ENCODE measurements at regions not wholly inside any gene's neighbourhood (a gene's known extent, or its start where the extent isn't known, plus 50 kb on each side); places are given as distances from the start of the nearest gene placed in this dataset.

DNA sequence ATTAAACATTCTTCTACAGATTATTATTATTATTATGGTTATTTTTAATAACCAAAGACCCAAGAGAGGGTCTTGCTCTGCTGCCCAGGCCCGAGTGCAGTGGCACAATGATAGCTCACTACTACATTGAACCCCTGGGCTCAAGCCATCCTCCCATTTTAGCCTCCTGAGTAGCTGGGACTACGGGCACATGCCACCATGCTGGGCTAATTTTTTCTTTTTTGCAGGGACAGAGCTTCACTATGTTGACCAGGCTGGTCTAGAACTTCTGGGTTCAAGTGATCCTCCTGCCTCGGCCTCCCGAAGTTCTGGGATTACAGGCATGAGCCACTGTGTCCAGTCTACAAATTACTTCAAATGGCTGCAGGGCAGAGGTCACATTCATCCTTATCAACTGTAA, 179.8 kb downstream of the KCNRG start:
- DNase-seq (ENCODE audit: low read depth) = no peak

DNA sequence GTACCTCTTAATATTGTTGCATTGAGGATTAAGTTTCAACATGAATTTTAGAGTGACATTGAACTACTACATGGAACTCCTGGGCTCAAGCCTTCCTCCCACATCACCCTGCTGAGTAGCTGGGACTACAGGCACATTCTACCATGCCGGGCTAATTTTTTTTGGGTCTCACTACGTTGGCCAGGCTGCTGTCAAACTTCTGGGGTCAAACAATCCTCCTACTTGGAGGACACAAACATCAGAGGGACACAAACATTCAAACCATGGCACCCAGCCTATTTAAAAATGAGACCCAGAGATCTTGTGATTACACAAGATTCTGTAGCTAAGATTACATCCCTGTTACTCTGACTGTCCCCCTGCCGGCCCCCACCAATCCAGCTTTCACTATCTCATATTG, 180.9 kb downstream of the KCNRG start:
- DNase-seq (ENCODE audit: low read depth) = no peak

DNA sequence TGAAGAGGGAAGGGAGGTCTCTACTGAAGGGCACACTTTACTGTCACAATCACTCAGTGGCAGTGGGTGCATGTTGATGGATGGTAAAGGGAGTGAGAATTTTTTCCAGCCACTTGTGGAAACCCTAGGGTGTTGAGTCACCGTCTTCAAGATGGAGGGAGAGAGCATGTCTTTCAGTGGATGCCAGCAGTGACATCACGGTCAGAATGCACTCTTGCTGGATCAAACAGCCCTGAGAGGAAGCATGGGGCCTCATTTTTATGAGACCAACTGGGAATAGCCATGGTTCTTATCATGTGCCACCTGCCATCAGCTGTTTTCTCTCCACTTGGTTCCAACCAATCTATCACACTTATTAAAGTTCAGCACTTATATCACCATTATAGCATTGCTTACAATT, 182.5 kb downstream of the KCNRG start:
- DNase-seq (ENCODE audit: low read depth) = peak; percentile 46

DNA sequence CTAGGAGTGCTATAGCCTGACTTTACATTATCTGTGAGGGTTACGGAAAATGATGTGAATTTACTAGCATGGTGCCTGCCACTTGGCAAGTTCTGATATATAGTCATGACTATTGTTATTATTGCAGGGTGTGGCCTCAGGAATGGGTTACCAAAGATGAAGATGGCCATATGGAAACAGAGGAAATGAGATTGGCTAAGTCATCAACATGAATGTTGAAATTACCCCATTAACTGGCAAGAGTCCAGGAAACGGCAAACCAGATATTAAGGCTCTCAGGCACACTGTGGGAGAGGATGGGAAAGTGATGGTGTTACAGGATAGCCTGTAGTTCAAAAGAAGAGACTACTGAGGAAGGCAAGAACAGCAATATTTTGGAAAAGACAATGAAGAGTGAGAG, 183.3 kb downstream of the KCNRG start:
- DNase-seq (ENCODE audit: low read depth) = peak; percentile 61

DNA sequence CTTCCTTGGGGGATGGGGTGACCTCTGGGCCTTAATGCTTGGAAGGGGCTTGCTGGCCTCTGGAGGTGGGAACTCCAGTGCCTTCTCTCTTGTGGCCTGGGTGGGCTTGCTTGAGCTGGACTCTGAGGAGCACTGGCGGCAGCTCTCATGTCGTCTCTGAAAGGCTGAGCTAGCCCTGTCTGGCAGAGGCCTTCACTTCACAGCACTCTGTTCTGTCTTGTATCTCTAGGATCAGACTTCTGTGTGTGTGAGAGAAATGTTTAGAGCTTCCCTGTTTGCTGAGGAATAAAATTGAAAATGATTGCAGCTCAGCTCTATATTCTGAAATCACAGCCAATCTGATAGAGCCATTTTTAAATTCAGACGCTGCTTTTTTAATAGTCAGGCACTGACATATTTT, 185.3 kb downstream of the KCNRG start:
- no peak for DNase-seq (ENCODE audit: low read depth)

DNA sequence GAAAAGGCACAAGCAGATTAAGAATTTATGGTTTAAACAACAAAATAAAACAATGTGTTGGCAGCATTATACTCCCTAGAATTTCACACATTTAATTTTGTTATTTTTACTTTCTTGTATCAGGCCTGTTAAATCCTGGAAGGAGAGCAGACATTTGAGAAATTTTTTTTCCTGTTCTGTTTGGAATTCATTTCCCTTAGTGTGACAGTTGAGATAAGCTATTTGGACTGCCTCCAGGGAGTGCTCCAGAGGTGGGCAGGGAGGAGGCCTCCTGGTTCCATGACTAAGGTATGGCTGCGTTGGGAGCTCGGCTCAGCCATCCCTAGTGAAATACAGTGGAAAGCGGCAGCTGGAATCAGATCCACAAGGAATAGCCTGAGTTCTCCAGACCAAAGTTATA, 185.7 kb downstream of the KCNRG start:
- no peak for DNase-seq (ENCODE audit: low read depth)

DNA sequence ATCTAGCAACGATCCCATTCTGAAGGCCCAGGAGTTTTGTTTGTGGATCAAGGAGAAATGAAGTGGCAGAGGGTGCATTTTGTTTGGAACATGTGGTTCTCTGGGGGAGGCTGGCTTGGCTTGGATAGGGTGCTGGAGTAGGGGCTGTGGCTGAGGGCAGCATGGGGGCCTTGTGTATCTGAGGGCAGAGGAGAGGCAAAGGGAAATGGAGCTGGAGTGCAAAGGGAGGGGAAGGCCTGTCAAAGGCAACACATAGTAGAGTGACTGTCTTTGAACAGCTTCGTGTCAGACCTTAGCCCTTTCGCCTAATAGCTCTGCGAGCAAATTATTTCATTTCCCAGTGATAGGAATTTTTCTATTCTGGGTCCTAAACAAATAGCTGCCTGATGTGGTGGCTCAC, 187.2 kb downstream of the KCNRG start:
- DNase-seq (ENCODE audit: low read depth) = no peak

DNA sequence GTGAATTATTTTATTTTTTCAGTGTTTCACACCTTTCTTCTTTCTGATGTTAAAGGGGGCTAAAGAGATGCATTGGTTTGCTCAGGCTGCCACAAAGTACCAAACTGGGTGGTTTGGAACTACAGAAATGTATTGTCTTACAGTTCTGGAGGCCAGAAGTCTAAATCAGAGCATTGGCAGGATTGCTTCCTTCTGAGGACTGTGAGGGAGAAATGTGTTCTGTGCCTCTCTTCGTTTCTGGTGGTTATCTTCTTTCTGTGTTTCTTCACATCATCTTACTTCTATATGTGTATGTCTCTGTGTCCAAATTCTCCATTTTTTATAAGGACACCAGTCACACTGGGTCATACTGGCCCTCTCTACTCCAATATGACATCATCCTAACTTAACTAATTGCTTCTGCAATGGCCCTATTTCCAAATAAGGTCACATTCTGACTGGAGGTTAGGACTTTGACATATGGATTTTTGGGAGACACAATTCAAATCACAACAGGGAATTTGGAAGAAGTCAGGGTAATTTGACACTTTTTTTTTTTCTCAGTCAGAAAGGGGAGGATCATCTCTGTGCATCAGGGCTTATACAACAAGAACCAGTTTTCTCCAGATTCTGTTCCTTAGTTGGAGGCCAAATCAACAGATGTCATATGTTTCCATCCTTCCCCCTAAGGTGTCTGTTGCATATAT, 188.2 kb downstream of the KCNRG start:
- no peak for DNase-seq (ENCODE audit: low read depth)

DNA sequence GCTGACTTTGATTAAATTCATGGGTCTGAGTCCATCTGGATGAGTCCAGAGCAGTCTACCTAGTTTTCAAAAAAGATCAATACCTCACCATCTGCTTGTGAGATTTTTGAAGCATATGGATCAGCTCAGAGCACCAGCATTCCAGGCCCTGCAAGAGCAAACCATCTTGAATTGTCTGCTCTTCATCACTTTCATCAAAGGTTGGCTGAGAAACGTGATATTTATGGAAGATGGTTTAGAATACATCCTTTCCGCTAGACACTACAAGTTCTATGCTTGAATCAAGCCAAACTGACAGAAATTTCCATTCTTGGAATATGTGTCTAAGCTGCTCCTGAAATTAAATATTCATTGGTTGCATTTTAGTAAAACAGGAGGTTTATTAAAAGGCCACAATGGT, 190.3 kb downstream of the KCNRG start:
- DNase-seq (ENCODE audit: low read depth) = no peak

DNA sequence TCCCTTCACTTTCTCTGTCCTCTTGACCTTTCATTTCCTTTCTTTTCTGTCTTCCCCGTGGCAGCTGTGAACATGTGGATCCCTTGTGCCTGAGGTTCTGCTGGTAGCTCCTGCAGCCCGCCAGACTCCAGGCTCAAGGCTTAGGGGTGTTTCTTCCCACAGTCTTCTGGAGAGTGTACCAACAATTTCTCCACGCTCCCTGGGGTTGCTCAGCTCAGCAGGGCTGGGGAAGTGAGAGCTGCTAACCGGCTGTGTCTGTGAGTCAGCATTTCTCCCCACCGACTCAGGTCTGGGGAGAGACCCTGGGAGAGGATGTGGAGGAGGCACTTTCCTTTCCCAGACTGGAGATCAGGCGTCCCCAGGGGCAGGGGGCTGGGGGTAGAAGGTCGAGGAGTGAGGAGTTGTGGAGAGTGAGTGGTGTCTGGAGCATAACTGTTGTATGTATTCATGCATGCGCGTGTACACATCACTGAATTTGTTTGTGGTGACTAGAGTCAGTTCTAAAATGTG, 193.6 kb downstream of the KCNRG start:
- DNase-seq (ENCODE audit: low read depth) = peak; percentile 88

DNA sequence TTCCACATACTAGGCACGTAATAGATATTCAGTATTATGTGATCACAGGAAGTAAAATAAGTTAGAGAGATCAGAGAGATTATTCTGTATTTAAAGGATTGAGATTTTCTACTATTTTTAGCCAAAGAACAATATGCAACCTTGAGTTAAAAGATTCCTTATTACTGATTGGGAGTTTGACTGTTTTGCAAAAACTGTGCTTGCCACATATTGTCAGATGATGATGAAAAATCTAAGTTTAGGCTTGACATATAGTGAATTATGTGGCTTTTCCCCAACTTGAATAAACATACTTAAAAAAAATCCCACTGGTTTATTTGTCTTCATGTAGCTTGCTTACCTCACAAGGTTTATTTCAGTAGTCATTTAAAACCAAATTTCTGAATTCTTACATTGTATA, 194.4 kb downstream of the KCNRG start:
- no peak for DNase-seq (ENCODE audit: low read depth)

DNA sequence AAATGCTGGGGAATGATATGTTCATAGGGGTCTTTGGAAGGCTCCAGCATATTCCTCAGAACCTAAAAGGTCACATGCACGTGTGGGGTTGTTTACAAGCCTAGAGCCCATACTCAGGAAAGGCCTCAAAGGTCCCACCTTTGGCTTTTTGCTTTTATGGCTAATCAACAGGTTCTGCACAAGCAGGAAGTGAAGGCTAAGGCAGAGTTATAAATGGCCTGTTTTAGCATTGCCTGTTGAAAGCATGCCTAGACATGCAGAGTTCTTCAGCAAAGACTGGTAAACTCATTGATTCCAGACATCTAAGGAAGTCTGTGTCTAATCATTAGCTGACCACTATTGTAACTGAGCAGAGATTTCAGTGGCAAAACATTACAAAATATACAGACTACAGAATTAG, 198.3 kb downstream of the KCNRG start:
- DNase-seq (ENCODE audit: low read depth) = no peak

DNA sequence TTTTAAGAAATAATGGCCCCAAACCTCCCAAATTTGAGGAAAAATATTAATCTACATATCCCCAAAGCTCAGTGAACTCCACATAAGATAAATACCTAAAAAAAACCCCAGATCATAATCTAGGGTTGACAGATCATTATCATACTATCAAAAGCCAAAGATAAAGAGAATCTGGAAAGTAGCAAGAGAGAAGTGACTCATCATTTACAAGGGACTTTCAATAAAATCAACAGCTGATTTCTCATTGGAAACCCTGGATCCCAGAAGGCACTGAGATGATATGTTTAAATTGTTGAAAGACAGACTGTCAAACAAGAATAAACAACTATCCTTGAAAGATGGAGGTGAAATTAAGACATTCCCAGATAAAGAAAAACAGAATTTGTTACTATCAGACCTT, 199.3 kb downstream of the KCNRG start:
- DNase-seq (ENCODE audit: low read depth) = no peak

DNA sequence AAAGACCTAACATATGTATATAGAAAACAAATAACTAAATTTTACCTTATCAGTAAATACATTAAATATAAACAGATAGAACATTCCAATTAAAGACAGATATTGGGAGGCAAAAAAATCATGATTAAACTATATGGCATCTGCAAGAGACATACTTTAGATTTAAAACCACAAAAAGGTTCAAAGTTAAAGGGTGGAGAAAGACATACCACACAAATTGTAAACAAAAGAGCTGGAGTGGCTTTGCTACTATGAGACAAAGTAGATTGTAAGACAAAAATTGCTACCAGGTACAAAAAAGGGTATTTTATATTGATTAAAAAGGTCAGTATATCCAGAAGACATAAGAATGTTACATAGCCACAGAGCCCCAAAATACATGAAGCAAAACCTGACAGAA, 200.2 kb downstream of the KCNRG start:
- no peak for DNase-seq (ENCODE audit: low read depth)

DNA sequence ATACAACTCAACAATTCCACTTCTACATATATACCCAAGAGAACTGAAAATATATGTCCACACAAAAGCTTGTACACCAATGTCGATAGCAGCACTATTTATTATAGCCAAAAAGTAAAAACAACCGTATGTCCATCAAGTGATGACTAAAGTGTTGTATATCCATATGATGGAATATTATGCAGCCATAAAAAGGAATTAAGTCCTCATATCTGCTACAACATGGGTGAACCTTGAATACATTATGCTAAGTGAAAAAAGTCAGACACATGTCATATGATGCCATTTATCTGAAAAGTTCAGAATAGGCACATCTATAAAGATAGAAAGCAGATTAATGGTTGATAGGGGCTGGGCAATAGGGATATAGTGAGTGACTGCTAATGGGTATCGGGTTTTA, 204.5 kb downstream of the KCNRG start:
- DNase-seq (ENCODE audit: low read depth) = no peak

DNA sequence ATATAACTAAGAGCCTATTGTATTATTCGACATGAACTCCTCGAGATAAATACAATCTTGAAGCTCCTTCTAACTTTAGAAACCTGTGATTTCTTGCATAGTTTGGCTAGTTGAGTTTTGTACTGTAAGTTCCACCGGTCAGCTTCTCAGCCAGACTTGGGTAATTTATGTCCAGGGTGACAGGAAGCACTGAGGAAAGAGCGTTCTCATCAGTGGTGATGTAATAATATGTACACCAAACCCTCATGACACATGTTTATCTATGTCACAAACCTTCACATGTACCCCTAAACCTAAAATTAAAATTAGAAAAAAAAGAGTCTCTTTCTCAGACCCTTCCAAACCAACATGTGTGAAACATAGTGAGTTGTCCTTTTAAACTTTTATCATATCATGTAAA, 205.7 kb downstream of the KCNRG start:
- DNase-seq (ENCODE audit: low read depth) = no peak

DNA sequence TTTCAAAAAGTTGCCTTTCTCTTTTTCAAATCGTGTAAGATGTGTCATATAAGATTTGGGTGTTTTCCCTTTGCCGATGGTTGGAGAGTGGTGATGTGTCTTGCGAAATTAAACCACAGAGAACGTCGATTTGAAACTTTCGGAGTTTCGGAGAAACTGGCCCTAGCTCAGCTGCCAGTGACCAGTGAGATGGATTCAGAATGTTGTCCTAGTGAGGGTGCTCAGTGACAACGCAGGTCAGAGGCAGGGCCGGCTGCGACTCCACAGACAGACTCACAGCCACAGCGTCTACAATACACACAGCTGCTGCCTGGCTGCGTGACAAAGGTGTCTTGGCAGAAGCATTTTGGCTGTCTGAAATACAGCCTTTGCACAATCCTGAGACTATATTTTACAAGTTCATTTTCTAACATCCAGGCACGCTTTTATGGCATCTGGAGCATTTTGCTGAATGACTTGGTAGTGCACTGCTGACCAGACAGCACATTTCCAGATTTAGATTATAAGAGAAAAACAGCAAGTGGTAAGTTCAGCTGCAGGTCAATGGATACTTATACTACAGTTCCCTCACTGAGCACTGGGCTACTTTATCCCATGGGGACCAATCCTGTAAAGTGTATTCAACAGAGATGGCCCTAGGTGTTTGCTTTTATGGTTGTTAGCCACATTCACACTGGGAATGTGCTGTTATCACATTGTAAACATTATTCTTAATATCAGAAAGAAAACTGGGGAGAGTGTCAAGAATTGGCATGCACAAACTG, 207.5 kb downstream of the KCNRG start:
- DNase-seq (ENCODE audit: low read depth) = peak; percentile 94

DNA sequence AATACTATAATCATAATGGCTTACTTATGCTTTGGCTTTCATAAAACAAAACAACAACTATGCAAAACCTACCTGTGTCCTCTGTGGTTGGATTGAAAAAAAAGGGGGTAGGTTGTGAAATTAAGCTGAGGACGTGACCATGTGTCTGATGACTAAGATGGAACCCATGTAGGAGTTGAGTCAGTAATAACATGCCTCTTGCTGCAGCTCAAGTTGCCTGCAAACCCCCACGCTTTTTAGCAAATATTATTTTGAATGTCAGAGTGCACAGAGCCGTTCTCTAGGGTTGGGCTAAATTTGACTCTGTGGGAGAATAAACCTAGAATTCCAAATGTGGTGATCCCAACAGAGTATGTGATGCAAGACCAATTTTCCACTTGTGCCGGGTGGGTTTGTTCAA, 209.3 kb downstream of the KCNRG start:
- peak; percentile 79 for DNase-seq (ENCODE audit: low read depth)

DNA sequence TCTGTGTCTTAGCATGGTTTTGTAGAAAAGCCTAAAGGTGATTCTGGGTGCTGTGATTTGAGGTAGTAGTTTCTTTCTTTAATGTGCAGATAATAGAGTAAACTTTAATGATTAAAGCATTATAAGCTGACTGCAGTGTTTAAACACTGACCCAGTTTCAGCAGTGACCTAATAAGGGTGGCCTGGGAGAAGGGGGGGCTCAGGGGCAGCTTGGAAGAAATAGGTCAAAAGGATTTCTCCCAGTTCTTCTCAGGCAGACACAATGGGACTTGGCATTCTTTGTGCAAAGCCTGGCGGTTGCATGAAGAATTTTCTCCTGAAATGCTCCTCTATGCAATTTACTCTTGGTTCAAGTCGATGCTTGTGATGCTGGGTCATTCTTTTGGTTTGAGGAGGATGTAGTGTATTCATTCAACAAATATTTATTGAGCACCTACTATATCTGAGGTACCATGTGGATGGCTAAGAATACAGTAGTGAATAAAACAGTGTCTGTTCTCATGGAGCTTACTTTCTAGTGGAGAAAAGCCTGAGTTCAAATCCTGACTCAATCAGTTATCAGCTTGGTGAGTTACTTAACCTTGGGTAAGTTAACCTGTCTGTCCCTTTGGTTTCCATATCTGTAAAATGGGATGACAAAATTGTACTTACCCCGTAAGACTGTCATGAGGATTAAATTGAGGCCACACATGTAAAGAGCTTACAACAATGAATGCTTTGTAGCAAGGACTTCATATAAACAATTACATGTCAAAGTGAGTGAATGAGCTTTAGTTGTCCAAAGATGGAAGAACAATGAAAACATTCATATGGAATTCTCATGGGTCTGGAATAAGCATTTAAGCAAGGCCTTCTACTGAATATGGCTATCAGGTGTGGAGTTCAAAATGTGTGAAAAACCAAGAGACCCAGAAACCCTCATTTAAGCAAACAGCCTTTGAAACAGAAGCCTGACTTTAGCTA, 210.2 kb downstream of the KCNRG start:
- DNase-seq (ENCODE audit: low read depth) = no peak

DNA sequence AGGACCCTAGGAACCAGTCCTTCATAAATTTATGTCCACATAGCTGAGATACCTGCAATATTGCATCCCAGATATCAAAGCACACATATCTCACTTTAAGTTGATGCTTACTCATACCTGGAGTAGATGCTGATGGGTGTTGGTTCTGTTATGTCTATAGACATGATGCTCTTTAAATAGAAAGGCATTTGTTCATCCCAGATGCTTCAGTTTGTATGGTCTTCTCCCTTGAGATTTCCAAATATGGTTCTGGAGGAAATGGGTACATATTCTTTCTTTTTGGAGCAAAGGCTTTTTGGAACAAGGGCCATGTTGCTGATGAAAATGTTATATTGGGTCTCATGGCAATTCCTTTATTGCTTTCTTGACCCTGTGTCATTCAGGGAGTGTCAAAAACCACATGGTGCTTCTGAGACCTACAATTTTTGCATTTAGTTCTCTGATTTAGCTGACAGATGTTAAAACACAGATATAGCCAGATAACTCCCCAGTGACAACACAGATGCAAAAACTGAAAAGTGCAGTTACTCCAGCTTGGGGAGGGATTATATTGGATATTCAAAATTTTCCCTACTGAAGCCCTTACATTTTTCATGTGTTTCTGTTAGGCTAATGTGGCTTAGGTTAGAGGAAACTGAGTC, 211.4 kb downstream of the KCNRG start:
- DNase-seq (ENCODE audit: low read depth) = no peak

DNA sequence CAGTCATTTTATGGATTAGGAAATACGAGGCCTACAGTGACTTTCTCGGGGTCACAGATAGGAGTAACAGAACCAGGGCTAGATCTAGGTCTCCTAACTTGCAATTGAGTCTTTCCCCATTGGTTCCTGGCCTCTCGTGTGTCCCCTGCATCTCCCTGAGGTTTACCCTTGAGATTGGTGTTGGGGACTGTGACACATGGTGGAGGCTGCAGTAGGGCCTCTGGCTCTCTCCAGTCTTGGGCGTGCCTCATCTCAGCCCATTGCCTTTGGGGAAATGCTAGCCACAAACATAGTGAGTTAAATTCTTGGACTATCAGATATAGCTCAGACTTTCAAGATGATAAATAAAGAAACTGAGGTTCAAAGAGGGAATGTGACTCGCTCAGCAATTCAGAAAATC, 212.1 kb downstream of the KCNRG start:
- DNase-seq (ENCODE audit: low read depth) = no peak

DNA sequence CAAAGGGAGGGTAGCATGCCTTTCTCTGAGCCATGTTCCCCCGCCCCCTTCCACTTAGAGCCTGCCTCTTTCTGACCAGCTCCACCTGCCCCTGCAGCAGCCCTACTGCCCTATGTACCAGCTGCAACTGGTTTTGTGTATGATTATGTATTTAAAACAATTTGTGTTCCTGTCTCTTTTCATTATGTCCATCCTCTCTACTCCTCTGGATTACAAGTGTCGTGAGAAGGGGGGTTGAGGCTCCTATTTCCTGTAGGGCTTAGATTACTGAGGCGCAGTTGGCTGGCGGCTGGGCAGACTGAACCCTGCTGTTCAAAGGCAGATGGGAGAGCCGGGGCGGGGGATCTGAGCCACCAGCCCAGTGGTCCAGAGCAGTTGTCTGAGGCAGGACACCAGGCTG, 213.3 kb downstream of the KCNRG start:
- DNase-seq (ENCODE audit: low read depth) = no peak
